Activated CD4-positive, alpha-beta T cell treated with anti-CD3 and anti-CD28 coated beads for 24 hours (primary cell): ENCODE measurements at regions not wholly inside any gene's neighbourhood (a gene's known extent, or its start where the extent isn't known, plus 50 kb on each side); places are given as distances from the start of the nearest gene placed in this dataset.
A peak's percentile ranks its signal among the peaks of the same experiment; 100 is the strongest.

Source experiments
- DNase-seq, 2 donors: peaks; one replicate each; pipeline ENCODE4 v3.0.0-alpha.2; 2020; ENCODE audit warnings: low read depth in 2 of 2

DNA sequence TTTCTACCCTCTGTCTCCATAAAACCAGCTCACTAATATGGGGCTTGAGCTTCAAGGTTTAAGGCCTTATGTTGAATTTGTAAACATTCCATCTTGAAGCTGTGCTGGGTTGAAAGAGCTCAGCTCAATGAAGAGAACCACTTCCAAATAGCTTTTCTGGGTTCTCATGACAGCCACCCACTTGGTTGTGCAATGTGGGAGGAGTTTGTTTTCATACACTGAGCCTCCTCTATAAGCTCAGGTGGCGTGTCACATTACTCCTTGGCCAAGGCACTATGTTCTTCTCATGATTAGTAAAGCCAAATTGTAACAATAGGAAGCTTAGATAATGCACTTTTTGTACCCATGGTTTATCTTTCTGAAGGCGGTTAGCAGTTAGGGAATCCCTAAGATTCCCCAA is 265.6 kb downstream of the PTEN start:
- no peak for DNase-seq

DNA sequence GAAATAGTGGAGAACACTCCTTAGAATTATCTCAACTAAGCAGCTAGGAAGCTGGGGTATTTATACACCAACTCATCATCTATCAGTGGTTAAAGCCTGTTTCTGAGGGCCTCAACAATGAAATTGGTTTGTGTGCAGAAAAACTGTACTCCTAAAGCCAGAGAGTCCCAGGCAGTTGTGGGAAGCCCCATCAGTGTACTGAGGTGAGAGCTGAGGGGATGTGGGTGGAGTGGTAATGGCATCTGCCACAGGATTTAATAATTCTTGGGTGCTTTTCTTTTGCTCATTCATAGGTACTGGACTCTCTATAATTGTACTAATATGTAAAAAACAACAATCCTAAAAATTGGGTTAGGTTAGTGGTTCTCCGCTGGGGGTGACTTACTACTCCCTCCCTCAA is 267.5 kb downstream of the PTEN start:
- DNase-seq = no peak

DNA sequence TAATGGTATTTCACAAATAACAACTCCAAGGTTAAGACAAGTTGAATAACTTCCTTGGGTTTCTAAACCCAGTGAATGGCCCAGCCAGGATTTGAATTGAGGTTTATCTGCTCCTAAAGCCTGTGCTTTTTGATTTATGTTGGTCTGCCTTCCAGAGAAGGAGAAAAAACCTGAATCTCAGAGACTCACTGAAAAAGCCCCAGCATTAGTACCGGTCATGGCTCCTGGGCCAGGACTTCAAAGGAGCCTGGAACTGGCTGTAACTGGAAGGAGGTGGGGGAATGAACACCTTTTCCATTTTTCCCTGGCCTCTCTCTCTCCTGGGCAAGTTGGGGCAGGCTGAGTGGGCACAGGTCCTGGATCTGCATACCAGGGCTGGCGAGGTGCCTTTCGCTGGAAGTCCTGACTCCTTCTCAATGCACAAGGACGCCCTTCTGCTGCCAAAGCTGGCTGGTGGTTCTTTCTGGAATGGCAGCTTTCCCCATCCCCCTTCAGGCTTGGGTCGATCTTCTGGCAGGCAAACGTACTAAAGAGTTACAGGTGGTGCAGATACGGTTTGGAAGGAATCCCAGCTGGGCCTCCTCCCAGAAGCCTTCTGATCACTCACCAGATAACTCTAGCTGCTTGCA is 268.2 kb downstream of the PTEN start:
- DNase-seq = no peak

DNA sequence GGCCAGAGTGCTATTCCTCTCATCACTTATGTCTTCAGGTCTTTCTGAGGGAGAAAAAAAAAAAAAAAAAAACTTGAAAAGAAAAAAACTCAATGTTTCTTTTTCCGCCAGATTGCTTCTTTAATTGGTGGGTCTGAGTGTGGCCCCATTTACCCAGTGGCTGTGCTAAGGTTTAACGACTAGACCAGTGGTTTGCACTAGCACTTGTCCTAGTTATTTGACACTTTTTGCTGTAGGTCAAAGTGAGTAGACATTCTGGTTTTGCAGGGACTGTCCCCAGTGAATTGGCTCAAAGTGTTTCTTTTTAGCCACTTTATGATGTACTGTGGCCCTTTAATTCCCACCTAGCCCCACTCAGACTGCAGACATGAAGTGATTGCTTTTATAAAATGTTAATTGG is 273.3 kb downstream of the PTEN start:
- DNase-seq = no peak

- DNase-seq = no peak
These were observed 275.0 kb downstream of the PTEN start for GRCh38 chr10:88138319-88138848.

- DNase-seq = no peak
These were observed 283.8 kb downstream of the PTEN start for GRCh38 chr10:88147000-88147798.

GRCh38 chr10:88149906-88150305 is 286.5 kb downstream of the PTEN start:
- no peak for DNase-seq

DNA sequence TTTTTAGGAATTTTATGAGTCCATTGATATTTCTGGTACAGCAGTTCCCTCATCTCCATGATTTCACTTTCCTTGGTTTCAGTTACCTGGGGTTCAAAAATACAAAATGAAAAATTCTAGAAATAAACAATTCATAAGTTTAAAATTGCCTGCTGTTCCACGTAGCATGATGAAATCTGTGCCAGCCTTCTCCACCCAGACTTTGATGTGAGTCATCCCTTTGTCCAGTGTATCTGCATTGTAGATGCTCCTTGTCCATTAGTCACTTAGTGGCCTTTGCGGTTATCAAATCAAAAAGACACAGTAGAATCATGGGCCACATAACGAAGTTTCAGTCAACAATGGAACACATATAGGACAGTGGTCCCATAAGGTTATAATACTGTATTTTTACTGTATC is 286.9 kb downstream of the PTEN start:
- no peak for DNase-seq

- DNase-seq = peak; percentile 32 to 39
These were observed 289.3 kb downstream of the PTEN start for GRCh38 chr10:88152728-88153133.

DNA sequence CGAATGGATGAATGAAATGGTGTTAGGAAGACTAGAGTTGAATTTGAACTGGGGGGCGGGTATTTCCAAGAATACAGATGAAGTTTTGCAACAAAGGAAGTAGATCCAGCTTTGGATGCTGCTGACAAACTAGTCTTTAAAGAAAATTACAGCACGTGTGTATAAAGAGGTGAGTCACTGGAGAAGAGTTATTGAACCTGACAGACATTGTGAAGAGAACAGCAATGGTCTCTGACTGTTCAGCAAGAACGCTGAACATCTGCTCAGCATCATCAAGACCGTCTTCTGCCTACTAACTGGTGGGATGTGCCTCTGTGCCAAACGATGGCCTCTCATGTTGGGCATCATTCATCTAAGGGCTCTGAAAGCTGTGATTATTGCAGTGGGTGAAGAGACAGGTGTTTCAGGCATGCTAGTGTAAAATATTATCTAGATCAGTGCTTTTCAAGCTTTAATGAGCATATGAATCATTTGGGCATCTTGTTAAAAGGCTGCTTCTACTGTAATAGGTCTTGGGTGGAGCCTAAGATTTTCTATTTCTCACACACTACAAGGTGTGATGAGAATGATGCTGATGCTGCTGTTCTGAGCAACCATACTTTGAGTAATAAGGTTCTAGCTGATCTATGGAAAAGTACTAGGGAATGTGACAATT is 291.3 kb downstream of the PTEN start:
- DNase-seq = no peak

- DNase-seq = no peak
These were observed 292.9 kb downstream of the PTEN start for GRCh38 chr10:88156341-88156740.

- no peak for DNase-seq
These were observed 294.6 kb downstream of the PTEN start for GRCh38 chr10:88157981-88158465.

DNA sequence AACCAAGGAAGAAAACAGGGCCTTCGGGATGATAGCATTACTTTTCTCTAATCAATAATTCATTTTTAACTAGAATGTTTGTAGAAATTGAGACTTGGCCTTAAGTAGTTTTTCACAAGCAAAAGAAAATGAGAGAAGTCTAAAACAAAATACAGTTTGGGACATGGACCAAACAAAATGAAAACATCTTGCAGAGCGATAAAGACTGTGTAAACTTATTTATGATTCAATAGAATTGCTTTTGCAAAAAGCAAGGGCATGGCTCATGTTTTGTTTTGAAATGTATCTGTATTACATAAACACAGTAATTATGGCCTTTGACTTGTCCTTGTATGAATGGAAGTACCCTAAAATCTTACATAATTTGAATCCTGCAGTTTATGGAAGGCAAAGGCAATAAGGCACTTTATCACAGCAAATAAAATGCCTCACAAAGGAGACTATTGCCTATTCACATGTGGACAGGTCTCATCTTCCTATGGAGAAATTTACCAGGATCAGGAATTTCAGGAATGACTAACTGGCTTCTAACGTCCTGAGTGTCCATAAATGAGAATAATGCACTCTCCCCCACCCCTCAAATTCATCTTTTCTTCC is 295.2 kb downstream of the PTEN start:
- DNase-seq = no peak

- DNase-seq = no peak
These were observed 295.9 kb downstream of the PTEN start for GRCh38 chr10:88159127-88159829.

- no peak for DNase-seq
These were observed 297.6 kb downstream of the PTEN start for GRCh38 chr10:88161070-88161469.

- DNase-seq = no peak
These were observed 298.3 kb downstream of the PTEN start for GRCh38 chr10:88161756-88162155.

DNA sequence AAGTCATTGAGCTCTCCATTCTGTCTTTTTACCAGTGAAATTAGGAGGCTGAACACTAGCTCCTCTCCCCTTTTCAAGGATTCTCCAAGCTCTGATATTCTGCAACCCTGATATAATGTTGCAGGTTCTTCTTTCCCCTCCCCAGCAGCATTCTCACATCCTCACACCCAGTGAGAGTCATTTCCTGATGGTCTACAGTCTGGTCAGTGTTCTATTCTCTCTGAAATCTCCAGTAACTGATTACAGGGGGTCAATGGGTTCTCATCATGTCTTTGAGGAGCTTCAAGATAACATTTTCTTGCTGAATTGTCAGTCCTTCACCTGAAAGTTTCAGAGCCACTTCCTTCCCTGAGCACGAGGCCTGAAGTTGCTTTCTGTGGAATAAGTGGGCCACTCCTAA is 299.4 kb downstream of the PTEN start:
- no peak for DNase-seq

- DNase-seq = no peak
These were observed 300.1 kb downstream of the PTEN start for GRCh38 chr10:88163572-88163971.

GRCh38 chr10:88164471-88164870 is 301.0 kb downstream of the PTEN start:
- no peak for DNase-seq

GRCh38 chr10:88165849-88166271 is 302.4 kb downstream of the PTEN start:
- no peak for DNase-seq
